HG03575 (cell line): ENCODE measurements at regions not wholly inside any gene's neighbourhood (a gene's known extent, or its start where the extent isn't known, plus 50 kb on each side); places are given as distances from the start of the nearest gene placed in this dataset.
"Not testable (repeated sequence)": the region's sequence is repeated elsewhere in the genome, so short reads cannot be mapped to it uniquely, and the experiment has no call there.

ENCODE experiments used
- ATAC-seq: cut with Tn5 transposase; IDR thresholded peaks from one replicate; pipeline ENCODE4 v1.9.1; 2021; ENCODE audit not compliant: unreplicated experiment, insufficient number of reproducible peaks, low FRiP score; ENCODE audit errors: extremely low read depth

DNA sequence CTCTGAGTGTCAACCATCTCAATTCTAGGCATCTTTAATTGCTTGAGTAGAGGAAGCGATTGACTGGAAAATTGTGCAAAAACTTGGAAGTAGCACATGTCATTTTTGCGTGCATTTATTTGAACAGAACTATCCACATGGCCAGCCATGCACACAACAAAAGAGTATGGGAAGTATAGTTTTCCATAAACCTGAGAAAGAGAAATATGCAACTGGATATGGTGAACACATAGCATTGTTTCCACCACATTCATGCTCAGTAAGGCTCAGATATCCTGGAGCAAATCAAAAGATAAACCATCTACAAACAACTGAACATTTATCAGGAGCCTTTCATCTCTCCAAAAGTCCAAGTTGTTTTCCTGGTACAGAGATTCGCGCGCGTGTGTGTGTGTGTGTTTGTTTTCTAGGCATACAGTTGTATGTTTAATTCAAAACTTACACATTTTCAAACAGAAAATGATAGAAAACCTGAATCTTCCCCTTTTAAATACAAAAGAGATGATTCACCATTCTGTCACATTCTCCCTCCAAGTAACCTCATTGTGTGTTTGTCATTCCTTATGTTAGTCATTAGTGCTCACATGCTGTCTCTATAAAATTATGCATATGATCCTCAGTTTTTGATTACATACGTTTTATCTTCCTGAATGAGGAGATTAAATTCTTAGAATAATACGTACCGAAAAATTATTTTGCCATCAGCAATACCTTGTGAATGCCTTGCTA lies 780.4 kb upstream of the NRXN1 start:
- ATAC-seq, result no peak

DNA sequence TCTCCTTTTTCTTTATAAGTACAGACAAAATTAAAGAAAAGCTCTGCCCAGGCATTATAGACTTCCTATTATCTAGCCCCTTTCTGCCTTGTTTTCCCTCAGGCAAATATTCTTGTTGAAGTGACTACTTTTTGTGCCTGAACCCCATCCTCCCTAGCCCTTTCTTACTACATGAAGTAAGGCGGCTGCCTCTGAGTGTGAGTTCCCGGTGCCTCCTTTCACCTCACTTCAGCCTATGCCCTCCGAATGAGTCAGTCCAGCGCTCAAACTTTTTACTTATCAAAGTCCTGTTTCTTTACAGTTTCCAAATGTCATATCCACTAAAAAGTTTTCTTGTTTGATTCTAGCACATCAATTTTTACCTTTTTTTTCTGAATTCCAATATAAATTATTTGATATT lies 778.3 kb upstream of the NRXN1 start:
- no peak for ATAC-seq

DNA sequence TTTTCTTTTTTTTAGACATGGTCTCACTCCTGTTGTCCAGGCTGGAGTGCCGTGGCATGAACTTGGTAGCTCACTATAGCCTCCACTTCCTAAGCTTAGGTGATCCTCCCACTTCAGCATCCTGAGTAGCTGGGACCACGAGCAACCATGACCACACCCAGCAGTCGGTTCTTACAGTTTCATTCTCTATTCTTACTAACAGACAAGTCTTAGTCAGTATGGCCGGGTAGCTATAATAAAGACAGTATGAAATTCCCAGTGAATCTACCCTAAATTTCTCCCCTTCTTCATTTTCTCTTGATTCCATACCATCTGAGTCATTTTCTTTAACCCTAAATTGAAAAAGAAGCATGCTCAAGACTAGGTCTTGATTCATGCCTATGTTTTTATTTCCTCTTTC lies 775.3 kb upstream of the NRXN1 start:
- no peak for ATAC-seq

DNA sequence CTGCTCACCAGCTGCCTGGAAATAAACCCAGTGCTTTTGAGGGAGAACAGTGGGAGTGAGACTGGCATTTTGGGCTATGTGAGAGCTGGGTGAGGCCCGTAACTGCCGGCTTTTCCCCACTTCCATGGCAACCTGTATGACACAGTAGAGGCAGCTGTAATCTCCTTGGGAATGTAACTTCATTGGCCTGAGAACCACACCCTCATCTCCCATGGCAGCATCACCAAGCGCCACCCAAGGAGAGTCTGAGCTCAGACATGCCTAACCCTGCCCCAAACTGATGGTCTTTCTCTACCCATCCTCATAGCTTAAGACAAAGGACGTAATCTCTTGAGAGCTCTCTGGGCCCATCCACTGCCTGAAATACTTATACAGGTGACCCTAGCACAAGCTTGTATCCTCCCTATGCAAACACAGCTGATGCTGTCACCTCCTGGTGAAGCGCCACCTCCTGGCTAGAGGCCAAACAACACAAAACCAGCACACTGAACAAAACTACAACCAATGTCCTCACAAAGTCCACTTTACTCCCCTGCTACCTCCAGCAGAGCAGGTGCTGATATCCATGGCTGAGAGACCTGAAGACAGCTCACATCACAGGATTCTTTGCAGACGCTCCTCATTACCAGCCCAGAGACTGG lies 763.4 kb upstream of the NRXN1 start:
- no peak for ATAC-seq

DNA sequence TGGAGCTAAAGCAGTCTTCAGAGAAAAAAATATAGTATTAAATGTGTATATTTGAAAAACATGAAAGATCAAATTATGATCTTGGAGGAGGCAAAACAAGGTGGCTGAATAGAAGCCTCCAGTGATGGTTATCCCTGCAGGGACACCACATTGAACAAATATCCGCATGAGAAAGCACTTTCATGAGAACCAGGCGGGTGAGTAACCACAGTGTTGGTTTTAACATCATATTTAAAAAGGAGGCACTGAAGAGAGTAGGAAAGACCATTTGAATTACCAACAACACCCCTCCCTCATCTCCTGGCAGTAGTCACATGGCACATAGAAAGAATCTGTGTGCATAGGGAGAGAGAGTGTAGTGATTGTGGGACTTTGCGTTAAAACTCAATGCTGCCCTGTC lies 759.6 kb upstream of the NRXN1 start:
- no peak for ATAC-seq

DNA sequence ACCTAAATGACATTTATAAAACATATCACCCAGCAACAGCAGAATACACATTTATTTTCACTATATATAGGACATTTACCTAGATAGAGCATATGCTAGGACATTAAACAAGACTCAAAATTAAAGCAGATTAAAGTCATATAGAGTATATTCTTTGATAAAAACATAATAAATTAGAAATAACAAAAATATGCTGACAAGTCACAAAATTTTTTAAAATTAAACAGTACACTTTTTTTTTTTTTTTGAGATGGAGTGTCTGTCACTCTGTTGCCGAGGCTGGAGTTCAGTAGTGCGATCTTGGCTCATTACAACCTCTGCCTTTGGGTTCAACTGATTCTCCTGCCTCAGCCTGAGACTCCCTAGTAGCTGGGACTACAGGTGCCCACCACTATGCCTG lies 758.9 kb upstream of the NRXN1 start:
- ATAC-seq, result no peak

DNA sequence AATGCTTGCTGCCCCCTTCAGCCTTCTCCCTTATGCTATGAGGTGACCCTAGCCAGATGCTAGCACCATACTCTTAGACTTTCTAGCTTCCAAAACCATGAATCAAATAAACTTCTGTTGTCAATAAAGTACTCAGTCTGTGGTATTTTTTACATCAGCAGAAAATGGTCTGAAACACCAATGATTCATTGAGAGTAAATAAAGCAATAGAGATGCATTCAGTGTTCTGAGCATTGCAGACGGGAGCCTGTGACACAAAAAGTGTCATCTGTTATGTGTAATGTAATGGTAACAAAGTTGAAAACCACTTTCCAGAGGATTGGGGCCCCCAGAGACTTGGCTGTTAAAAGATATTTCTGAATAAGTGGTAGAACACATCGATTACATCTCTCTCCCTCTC lies 758.0 kb upstream of the NRXN1 start:
- ATAC-seq, result no peak

DNA sequence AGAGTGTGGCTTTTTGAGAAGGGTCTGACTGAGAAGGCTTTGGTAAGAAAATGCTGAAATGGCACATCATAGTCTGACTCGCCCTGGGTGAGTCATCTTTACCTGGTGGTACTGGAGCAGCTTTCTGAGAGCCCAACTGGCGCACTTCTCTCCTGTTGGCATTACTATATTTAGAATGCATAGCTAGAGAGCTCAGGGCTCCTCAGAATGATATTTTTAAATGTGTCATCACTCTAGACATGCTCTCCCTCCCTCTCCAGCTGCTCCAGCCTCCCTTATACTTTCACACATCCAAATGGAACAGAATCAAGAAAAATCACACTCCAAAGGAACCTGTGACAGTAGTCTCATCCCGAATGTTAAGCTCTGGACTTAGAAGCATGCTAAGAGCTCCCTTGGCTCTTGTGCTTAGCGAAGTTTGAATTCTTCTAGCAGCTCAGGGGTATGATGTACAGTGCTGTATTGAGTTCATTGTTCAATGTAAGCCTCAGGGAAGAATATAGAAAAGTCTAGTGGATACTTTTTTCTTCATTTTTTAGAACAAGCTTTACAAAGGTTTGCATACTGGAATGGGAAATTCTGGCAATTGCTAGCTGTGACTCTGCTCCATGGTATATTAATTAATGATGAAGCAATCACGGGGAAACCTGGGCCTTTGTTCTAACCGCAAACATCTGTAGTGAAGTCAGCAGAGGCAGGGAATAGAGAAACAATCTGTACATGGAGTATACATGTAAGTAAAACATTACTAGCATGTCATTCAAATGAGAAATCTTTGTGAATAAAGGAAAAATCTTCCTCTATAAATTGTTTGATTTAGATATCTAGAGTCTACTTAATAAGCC lies 751.2 kb upstream of the NRXN1 start:
- ATAC-seq, result no peak

DNA sequence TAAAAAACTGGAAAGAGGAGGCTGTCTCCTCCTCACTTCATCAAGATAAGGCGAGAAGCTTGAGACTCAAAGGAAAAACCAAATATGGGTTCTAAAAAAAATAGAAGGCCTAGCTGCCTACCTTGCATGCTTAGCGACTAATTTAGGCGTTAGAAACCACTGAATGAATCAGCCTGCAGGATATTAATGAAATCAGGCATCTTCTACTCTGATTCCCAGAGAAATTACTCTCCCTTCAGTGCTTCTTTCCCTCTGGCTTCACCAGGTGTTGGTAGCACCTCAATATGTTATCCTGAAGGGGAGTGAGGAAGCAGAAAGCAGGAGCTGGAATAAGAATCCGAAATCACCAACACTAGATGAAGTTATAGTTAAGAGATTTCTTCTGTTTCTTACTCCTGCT lies 749.8 kb upstream of the NRXN1 start:
- ATAC-seq, result no peak

DNA sequence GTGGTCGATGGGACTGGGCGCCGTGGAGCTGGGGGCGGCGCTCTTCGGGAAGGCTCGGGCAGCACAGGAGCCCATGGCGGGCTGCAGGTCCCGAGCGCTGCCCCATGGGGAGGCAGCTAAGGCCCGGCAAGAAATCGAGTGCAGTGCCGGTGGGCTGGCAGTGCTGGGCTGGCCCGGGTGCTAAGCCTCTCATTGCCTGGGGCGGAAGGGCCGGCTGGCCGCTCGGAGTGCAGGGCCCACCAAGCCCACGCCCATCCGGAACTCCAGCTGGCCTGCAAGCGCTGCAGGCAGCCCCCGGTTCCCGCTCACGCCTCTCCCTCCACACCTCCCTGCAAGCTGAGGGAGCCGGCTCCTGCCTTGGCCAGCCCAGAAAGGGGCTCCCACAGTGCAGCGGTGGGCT lies 748.4 kb upstream of the NRXN1 start:
- no peak for ATAC-seq

DNA sequence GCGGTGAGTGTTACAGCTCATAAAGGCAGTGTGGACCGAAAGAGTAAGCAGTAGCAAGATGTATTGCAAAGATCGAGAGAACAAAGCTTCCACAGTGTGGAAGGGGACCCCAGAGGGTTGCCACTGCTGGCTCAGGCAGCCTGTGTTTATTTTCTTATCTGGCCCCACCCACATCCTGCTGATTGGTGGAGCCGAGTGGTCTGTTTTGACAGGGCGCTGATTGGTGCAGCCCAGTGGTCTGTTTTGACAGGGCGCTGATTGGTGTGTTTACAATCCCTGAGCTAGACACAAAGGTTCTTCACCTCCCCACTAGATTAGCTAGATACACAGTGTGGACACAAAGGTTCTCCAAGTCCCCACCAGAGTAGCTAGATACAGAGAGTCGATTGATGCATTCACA lies 747.8 kb upstream of the NRXN1 start:
- not testable (repeated sequence) for ATAC-seq

DNA sequence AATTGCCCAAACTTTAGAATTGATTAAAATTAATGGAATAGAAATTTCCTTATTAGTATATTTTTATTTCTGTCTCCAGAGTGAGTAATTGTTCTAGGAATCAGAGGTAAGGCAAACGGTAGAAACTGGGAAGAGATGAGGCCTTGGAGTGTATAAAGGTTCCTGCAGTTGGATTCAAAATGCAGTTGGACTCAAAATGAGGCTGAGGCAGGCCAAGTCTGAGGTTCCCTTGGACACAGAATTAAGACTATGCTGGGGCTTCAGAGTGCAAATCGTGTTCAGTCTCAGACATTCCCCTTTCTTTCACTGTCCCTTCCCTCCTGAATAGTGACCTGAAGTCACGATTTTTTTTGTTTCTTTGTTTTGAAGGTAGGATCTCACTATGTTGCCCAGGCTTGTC lies 746.9 kb upstream of the NRXN1 start:
- no peak for ATAC-seq

DNA sequence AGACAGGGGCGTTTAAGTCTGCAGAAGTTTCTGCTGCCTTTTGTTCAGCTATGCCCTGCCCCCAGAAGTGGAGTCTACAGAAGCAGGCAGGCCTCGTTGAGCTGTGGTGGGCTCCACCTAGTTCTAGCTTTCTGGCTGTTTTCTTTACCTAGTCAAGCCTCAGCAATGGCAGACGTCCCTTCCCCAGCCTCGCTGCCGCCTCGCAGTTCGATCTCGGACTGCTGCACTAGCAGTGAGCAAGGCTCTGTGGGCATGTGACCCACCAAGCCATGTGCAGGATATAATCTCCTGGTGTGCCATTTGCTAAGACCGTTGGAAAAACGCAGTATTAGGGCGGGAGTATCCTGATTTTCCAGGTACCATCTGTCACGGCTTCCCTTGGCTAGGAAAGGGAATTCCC lies 742.7 kb upstream of the NRXN1 start:
- not testable (repeated sequence) for ATAC-seq

DNA sequence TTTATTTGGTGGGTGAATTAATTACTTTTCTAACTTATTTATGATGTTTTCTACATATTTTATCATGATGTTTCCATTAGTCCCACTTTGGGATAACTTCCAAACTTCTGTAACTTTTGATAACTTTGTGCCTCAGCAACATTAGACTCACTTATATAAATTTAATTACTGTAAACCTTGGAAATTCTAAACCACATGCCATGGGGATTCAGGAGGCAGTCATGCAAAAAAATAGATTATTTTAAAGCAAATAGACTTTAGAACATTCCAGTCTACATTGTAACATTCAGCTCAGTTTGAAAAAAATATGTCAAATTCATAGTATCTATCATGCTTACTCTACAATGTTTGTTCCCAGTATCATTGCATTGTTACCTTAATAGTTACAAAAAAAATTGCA lies 728.5 kb upstream of the NRXN1 start:
- no peak for ATAC-seq

DNA sequence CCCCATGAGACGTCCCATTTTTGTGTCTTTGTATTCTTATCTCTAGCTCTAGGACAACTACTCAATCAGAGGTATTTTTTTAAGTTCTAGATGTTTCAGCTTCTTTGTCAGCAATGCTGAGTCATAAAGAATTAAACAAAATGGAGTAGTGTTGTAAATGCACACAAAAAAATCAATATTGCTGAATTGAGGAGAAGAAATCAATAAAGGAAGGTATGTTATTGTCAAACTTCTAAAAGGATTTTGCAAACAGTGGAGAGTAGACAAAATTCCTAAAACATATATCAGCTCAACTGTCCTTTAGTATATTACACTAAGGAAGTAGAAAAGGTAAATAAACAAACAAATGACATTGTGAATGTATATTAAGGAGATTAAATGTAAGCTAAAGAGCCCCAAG lies 726.1 kb upstream of the NRXN1 start:
- no peak for ATAC-seq

DNA sequence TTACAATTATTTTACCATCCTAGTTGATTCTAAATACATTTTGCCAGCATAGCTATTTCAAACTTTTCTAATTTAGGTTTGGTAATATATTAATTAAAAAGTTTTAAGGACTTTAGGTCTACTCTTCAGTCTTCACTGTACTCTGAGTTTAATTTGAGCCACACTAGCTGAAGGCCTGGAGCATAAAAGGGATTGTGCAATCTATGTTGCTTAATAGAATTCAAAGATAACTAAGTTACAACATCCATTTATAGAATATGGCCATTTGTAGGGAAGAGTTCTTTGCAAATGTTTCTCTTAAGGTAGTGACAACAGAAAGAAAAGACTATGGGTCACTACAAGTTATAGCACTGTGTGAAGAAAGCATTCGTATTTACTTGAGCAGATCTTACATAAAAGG lies 702.2 kb upstream of the NRXN1 start:
- ATAC-seq, result no peak

DNA sequence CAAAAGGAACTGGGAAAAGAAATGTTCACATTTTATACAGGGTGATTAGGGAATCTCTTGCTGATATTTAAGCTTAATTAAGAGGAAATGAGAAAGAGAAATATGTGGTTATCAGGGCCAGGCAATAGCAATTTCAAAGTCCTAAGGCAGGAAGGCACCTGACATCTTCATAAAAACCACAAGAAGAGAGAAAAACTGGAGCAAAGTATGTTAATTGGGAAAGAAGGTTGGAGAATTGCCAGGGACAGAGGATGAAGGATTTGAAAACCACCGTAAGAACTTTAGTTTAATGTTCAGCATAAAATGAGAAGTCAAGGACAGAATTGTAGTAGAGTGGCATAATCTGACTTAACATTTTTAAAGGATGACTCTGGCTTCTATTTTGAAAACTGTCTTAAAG lies 691.8 kb upstream of the NRXN1 start:
- no peak for ATAC-seq

DNA sequence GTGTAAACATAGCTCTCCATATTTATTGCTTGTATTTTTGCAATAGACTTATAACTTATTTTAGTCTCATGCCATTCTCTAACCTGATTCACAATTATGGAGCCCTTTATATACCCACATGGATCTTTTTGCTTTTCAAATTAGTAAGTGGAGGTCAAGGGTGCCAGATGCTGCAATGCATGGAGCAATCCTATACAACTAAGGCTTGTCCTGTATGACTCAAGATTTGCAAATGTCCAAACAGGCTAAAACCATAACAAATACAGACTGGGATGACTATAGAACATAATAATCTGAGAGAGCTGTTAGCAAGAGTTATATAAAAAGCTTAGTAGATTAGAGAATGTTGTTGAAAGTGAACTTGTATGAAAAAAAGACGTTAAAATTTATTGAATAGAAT lies 690.4 kb upstream of the NRXN1 start:
- no peak for ATAC-seq

DNA sequence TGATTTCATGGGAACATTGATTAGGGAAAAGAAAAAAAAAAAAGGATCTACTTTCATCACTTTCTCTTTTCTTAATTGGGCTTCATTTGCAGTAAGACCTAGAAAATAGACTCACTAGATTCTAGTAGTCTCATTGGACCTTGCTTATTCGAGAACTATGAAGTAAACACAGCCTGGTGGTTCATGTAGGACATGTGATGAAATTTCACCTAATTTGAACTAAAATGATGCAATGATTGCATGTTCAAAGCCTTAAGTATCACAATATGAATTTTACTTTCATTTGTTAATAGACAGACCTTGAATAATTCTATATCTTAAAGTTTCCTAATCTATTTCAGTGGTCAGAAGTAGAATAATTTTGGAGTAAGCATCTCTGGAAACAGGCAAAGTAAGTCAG lies 688.9 kb upstream of the NRXN1 start:
- ATAC-seq, result no peak

DNA sequence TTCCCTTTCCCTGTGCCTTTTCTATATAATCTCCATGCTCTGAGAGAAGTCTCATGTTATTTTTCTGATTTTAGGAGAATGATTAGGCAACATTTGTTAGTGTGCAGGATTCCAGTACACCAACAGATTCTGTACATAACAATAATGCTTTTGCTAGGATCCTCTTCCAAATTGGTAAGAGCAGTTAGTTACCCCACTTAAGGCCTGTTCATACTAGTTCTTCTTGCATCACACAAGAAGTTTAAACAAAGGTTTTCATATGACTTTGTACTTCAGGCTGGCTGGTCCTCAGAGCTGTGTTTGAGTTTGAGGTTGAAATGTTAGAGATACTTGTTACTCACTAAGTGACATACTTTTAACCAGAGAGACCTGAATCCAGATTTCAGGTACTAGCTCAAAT lies 686.9 kb upstream of the NRXN1 start:
- ATAC-seq, result no peak
